C4-2B (cell line): ENCODE measurements at regions not wholly inside any gene's neighbourhood (a gene's known extent, or its start where the extent isn't known, plus 50 kb on each side); places are given as distances from the start of the nearest gene placed in this dataset.

Source experiments
- ZFX ChIP-seq: fragments of 450-650 bp; IDR thresholded peaks from 2 replicates; pipeline ENCODE4 v1.6.1; 2017
- TF ChIP-seq, protein P1 (sequence below): fragments of 450-650 bp; conservative IDR thresholded peaks from 2 replicates; pipeline ENCODE4 v1.5.1; 2017; ENCODE audit warnings: mild to moderate bottlenecking

DNA sequence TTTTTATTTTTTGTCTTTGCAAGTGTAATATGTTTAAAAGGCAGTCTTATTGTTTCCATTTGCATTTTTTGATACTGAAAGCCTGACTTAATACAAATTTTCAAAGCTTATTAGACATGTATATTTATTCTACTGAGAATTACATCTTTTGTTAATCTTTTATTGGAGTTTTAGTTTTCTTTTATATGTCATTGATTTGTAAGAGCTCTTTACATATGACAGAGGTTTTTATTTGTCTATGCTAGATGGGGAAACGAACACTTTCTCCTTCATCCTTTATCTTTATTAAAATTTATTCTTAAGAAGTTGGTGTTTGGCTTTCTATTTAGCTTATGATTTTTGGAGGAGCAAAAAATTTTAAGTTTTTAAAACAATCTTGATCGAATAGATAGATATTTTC is 234.4 kb upstream of the SRRM4 start:
- TF ChIP-seq, protein P1, sequence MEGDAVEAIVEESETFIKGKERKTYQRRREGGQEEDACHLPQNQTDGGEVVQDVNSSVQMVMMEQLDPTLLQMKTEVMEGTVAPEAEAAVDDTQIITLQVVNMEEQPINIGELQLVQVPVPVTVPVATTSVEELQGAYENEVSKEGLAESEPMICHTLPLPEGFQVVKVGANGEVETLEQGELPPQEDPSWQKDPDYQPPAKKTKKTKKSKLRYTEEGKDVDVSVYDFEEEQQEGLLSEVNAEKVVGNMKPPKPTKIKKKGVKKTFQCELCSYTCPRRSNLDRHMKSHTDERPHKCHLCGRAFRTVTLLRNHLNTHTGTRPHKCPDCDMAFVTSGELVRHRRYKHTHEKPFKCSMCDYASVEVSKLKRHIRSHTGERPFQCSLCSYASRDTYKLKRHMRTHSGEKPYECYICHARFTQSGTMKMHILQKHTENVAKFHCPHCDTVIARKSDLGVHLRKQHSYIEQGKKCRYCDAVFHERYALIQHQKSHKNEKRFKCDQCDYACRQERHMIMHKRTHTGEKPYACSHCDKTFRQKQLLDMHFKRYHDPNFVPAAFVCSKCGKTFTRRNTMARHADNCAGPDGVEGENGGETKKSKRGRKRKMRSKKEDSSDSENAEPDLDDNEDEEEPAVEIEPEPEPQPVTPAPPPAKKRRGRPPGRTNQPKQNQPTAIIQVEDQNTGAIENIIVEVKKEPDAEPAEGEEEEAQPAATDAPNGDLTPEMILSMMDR: no peak
- no peak for TF ChIP-seq ZFX
